MCF 10A (cell line): ENCODE measurements at regions not wholly inside any gene's neighbourhood (a gene's known extent, or its start where the extent isn't known, plus 50 kb on each side); places are given as distances from the start of the nearest gene placed in this dataset.

Experiments used
- BruUV-seq: library from RNA; stranded (reverse); fragments of 400-500 nt; replicated peaks from 2 replicates; lab custom pipeline; 2021; lab: Mats Ljungman, UMichigan
- CTCF ChIA-PET: fragments of 300-600 bp; sonication (Branson Sonifier 250); formaldehyde crosslinking; extraction: SDS; loops from one replicate; lab custom pipeline; 2021; ENCODE audit warnings: antibody characterized with exemption, inconsistent platforms; lab: Yijun Ruan, JAX
- POLR2A ChIA-PET: fragments of 300-600, 350-650 bp; sonication (Branson Sonifier 250); formaldehyde crosslinking; extraction: SDS; loops from one replicate; lab custom pipeline; 2020; ENCODE audit warnings: antibody characterized with exemption, inconsistent platforms; lab: Yijun Ruan, JAX
- DNase-seq: peaks from one replicate; pipeline ENCODE4 v3.0.0-alpha.2; 2018; ENCODE audit not compliant: unreplicated experiment
- H3K27ac Mint-ChIP-seq: one replicate; pipeline ENCODE4 v1.8.0; 2022; ENCODE audit warnings: mild to moderate bottlenecking, low read depth, mixed read lengths; ENCODE audit not compliant: unreplicated experiment
- H3K27me3 Mint-ChIP-seq: one replicate; pipeline ENCODE4 v1.8.0; 2022; ENCODE audit warnings: mixed read lengths; ENCODE audit not compliant: insufficient read depth, unreplicated experiment
- H3K36me3 Mint-ChIP-seq: one replicate; pipeline ENCODE4 v1.8.0; 2022; ENCODE audit warnings: mild to moderate bottlenecking, moderate library complexity, mixed read lengths; ENCODE audit not compliant: insufficient read depth, unreplicated experiment
- H3K4me1 Mint-ChIP-seq: one replicate; pipeline ENCODE4 v1.8.0; 2022; ENCODE audit warnings: mixed read lengths; ENCODE audit not compliant: insufficient read depth, unreplicated experiment
- H3K4me3 Mint-ChIP-seq: one replicate; pipeline ENCODE4 v1.8.0; 2022; ENCODE audit warnings: mild to moderate bottlenecking, moderate library complexity, mixed read lengths; ENCODE audit not compliant: unreplicated experiment
- H3K9me3 Mint-ChIP-seq: one replicate; pipeline ENCODE4 v1.8.0; 2022; ENCODE audit warnings: mixed read lengths; ENCODE audit not compliant: unreplicated experiment
- CTCF ChIP-seq: fragments of 200-600 bp; IDR thresholded peaks from one replicate; pipeline ENCODE4 v1.8.0; 2022; ENCODE audit warnings: antibody characterized with exemption, mild to moderate bottlenecking; ENCODE audit not compliant: unreplicated experiment
- intact Hi-C: fragments of 100-400 bp; cut with micrococcal nuclease; formaldehyde crosslinking; loops from 2 replicates; pipeline ENCODE4 v1.14.1; 2022

DNA sequence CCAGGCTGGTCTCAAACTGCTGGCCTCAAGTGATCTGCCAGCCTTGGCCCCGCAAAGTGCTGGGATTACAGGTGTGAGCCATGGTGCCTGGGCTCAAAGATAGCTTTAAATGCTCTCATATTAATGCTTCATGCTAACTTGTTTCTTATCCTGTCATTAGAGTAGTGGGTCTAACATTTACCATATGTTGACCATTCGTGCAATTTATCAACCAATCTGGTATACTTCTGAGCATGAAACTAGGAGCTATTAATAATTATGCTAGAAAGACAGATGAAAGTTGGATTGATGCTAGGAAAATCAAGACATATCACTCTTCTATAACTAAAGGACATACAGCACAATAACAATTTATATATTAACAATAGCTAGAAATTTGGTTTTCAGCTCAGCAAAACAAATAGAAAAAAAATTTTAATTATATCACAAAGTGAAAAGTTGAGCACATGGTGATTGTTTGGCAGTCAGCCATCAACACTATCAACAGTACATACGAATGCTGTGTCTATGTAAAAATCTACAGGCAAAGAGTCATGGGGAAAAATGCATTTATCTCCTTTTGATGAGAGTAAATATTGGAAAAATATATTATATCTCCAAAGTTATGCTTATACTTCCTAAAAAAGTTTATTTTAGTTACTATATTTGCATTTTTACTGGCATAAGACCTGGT lies 112.1 kb upstream of the ABCB5 start:
- H3K27me3 Mint-ChIP-seq: no peaks in the 10 kb centered on the region
- POLR2A ChIA-PET: no interaction called here

GRCh38 chr7:20504060-20504459 lies 111.4 kb upstream of the ABCB5 start:
- peaks cover 6% of the 10 kb centered on the region for H3K36me3 Mint-ChIP-seq
- no TSS peak for BruUV-seq
- CTCF ChIA-PET: no interaction called here

More for the DNA sequence above, 112.1 kb upstream of the ABCB5 start:
- intact Hi-C loops: no loop called here
- Mint-ChIP-seq H3K4me3 (no peak overlapping the region), H3K27ac (no peak overlapping the region), H3K36me3 (peaks cover 6% of the 10 kb centered on the region), H3K9me3 (peaks cover 14% of the 10 kb centered on the region), H3K4me1 (no peaks in the 10 kb centered on the region)
- DNase-seq: no peak
- no peak for TF ChIP-seq CTCF
- CTCF ChIA-PET: no interaction called here
- no TSS peak for BruUV-seq

GRCh38 chr7:20506175-20506574 lies 109.3 kb upstream of the ABCB5 start:
- Mint-ChIP-seq H3K4me1 (no peaks in the 10 kb centered on the region), H3K27ac (no peak overlapping the region), H3K36me3 (peaks cover 6% of the 10 kb centered on the region), H3K4me3 (no peak overlapping the region), H3K27me3 (no peaks in the 10 kb centered on the region), H3K9me3 (no peaks in the 10 kb centered on the region)
- POLR2A ChIA-PET: no interaction called here
- BruUV-seq: no TSS peak
- intact Hi-C loops: no loop called here
- CTCF ChIA-PET: interaction anchor here (0.7 kb wide), 1 partner anchor 178 kb away, joined by 3 read pairs; no protein-coding TSS in a partner anchor
- no peak for DNase-seq
- no peak for TF ChIP-seq CTCF

More at GRCh38 chr7:20504060-20504459, 111.4 kb upstream of the ABCB5 start:
- no peak overlapping the region for H3K27ac Mint-ChIP-seq
- H3K27me3 Mint-ChIP-seq: no peaks in the 10 kb centered on the region
- TF ChIP-seq CTCF: no peak
- POLR2A ChIA-PET: no interaction called here
- DNase-seq: no peak
- intact Hi-C loops: no loop called here
- H3K9me3 Mint-ChIP-seq: peaks cover 8% of the 10 kb centered on the region
- H3K4me1 Mint-ChIP-seq: no peaks in the 10 kb centered on the region
- no peak overlapping the region for H3K4me3 Mint-ChIP-seq

GRCh38 chr7:20507157-20507556 lies 108.3 kb upstream of the ABCB5 start:
- BruUV-seq: no TSS peak
- Mint-ChIP-seq H3K9me3 (no peaks in the 10 kb centered on the region), H3K27ac (no peak overlapping the region), H3K4me3 (no peak overlapping the region), H3K4me1 (no peaks in the 10 kb centered on the region), H3K27me3 (no peaks in the 10 kb centered on the region), H3K36me3 (no peaks in the 10 kb centered on the region)
- no peak for TF ChIP-seq CTCF
- CTCF ChIA-PET: no interaction called here
- no peak for DNase-seq
- POLR2A ChIA-PET: no interaction called here
- intact Hi-C loops: no loop called here
